GM19025 (cell line): ENCODE measurements at regions not wholly inside any gene's neighbourhood (a gene's known extent, or its start where the extent isn't known, plus 50 kb on each side); places are given as distances from the start of the nearest gene placed in this dataset.
"Not testable (repeated sequence)": the region's sequence is repeated elsewhere in the genome, so short reads cannot be mapped to it uniquely, and the experiment has no call there.

ENCODE experiments used
- ATAC-seq: cut with Tn5 transposase; IDR thresholded peaks from one replicate; pipeline ENCODE4 v1.9.1; 2021; ENCODE audit warnings: mild to moderate bottlenecking, low read depth, moderate library complexity; ENCODE audit not compliant: unreplicated experiment

GRCh38 chr12:86662464-86662863 is 406.3 kb upstream of the MGAT4C start:
- no peak for ATAC-seq

DNA sequence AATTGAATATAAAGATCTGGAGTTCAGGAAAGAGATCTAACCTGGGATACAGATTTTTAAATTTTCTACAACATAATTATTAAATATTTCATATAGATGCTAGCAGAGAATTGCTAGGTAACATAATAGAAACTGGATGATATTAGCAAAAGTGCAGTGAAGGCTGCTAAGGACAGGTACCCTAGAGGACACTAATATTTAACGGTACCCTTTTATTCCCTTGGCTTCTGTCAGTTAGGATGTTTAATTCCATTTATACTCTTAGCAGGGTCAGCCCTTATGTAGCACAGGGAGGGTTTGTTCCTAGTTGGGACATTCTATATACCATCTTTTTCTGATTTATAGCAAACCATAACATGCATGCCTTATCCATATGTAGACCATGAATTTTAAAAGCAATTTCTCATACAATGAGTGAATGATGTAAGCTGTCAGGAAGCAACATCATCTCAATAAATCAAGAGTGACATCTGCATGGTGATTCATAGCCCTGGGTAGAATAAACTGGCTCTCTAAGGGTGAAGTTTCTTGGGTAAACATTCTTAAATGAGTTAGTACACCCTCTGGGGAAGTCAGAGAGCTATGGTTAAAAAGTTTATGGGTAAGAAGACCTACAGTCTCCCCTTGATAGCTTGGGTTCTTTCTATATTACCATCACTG is 404.4 kb upstream of the MGAT4C start:
- no peak for ATAC-seq

DNA sequence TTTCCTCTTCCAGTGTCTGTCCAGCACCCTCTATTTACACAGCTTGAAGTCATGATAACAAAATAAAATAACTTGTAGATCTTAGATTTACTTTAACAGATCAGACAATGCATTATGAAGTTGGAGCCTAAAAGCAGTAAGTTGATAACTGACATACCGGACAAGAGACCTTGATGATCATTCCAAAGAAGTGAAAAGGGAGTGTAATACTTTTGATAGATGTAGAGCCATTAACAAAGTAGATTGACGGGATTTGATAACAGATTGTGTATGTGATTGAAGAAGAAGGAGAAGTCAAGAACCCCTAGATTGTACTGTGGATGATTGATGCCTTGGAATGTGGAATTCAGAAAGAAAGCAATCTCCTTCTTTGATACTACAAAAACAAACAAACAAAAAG is 403.8 kb upstream of the MGAT4C start:
- no peak for ATAC-seq

- ATAC-seq = no peak
Observed at GRCh38 chr12:86658303-86658702, 402.1 kb upstream of the MGAT4C start.

DNA sequence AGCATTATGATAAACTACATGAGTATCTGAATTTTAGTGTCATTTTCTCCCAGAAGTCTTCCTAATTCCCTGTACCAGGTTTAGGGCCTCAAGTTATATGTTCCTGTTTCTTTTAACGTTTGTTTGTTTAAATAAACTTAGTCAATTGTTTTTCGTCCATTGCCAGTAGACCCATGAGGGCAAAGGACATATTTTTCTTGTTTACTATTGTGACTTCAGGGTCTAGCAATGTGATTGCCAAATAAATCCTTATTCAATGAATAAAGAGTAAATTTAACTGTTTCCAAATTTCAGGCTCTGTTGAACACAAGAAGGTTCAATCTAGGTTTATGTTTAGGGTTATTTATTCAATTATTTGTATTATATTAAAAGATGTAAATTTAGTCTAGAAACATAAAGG is 391.6 kb upstream of the MGAT4C start:
- ATAC-seq = no peak

DNA sequence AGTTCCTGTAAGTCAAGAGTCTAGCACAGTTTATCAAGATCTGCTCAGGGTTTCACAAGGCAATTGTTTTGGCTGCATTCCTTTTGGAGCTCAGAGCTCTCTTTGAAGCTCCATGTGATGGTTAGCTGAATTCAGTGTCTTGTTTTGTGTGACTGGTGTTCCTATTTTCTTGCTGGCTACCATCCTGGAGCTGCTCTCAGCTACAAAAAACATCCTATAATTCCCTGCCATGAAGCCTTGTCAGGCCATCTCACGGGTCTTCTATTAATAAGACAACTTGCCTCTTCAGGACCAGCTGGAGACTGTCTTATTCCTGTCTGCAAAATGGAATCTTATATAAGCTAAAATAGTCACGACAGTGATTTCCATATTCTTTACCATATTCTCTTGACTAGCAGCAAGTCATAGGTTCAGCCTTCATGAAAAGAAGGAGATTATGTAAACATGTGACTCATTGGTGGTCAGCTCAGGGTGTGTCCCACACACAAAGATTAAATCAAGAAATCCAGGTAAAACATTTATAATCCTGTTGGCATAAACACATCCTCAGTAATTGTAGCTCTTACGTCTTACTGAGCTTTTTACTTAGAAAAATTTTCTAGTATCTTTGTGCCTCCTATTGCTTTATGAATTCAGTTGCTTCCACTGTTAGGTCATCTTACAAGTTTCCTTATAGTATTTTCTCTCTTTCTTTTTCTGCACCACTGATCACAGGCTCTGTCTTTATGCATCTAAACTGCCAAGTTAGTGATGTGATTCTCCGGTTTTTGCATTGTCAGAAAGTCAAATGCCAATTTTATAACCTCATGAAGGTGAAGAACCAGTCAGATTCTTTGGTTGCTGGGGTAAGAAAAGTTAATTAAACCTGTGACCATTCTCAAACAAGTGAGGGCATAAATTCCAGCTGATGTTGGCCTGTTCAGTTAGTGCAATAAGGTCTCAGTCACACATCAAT is 378.5 kb upstream of the MGAT4C start:
- no peak for ATAC-seq

DNA sequence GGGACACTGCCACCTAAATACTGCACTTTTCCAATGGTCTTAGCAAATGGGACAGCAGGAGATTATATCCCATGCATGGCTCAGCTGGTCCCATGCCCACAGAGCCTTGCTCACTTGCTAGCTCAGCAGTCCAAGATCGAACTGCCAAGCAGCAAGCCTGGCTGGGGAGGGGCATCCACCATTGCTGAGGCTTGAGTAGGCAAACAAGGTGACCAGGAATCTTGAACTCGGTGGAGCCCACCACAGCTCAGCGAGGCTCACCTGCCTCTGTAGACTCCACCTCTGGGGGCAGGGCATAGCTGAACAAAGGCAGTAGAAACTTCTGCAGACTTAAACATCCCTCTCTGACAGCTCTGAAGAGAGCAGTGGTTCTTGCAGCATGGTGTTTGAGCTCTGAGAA is 370.8 kb upstream of the MGAT4C start:
- no peak for ATAC-seq

DNA sequence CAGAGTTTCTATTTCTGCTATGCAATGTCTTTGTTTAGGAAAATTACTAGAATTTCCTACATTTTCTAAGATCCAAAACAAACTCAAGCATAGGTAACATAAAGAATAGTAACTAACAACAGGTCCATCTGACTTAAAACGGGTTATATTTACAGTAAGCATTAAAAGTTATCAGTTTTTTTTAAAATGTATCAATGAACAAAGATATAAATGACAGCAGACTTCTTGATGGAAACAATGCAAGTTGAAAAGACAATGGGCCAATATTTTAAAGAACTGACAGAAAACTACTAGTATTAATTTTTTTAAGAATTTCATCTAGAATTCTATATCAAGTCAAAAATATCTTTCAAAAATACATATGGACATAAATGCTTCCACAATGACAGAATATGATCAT is 367.1 kb upstream of the MGAT4C start:
- ATAC-seq = no peak

- no peak for ATAC-seq
Observed at GRCh38 chr12:86621957-86622356, 365.8 kb upstream of the MGAT4C start.

DNA sequence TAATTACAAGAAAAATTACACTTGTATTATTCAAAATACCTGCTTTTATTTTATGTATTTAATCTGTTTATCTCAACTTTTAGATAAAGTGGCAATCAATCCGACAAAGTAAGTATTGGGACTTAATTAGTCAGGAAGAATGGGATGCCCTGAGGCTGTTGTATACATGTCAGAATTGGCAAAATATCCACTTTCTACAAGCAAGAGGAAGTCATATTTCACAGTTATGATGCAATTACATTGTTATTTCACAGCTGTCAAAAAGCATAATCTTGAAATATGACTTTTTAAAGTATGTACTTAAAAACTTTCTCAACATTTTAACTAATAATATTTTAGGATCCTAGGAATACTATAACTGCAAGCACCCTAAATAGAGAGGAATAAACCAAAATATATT is 357.1 kb upstream of the MGAT4C start:
- no peak for ATAC-seq

- ATAC-seq = no peak
Observed at GRCh38 chr12:86608638-86609037, 352.4 kb upstream of the MGAT4C start.

DNA sequence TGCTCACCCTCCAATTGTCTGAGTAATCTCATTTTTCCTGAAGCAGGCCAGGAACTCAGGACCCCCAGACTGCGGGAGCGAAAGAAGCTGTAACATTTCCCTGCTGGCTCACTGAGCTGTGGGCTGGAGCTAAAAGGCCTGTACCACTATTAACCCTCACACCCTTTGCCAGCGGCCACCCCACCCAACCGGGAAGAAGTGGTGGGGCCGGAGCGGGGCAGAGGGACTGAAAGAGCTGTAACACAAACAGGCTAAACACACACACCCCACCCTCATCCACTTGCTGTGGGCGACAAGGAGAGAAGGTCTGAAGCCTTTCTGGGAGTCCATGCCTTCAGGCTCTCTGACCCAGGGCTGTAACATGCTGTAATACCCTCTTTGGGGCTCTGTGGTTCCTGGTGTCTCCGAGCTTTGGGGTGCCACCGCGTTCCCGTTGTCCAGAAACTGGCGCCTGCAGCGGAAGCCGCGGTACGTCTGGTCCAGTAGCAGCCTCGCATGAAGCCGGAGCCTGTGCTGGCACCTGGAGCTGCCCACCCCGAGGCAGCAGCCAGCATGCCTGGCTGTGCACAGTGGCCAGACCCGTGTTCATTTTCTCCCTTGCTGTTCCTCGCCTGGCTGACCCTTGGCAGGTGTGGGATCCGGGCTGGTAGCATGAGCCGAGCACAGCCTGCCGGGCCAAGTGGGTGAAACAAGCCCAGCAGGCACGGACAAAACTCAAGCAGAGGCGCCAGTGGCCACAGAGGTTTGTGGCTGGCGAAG is 345.5 kb upstream of the MGAT4C start:
- no peak for ATAC-seq

DNA sequence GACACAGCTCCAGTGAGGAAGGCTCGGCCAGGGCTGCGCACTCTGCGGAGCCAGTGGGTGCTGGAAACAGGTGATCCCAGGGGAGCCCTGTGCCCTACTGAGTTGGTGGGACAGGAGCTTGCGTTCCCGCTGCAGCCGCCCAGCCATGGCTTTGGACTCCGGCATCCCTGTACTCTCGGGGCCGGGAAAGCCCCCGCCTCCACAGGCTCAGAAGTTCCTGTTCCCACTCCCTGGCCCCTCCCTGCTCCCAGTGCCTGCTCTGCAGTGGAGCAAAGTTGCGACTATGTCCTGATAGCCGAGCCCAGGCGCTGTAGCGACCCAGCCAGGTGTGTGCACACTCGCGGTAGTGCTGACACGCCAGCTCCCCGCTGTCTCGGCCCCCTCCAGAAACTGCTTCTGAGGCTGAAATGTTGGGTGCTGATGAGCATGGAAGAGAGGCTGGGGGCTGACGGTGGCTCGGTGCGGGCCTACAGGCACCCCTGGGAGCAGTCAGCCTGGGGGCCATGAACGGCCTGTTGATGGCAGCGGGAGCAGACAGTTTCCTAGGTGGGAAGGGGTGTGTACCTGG is 344.6 kb upstream of the MGAT4C start:
- no peak for ATAC-seq

- ATAC-seq = no peak
Observed at GRCh38 chr12:86597431-86597830, 341.2 kb upstream of the MGAT4C start.

DNA sequence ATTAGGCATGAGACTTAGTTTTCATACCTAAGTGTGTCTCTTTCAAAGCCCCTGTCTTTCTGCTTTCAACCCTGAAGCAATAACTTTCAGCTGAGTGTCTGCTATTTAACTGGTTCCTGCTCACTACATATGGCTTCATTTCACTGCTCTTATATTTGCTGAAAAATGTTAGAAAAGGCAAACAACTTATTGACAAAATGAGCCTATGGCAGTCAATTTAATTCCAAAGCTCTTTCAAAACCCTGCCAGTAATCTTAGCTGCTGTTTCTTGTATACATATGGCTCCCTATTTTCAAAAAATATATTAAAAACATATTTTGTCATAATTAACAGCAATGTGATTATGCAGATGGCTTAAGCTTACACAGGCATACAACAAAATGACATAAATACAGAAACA is 334.1 kb upstream of the MGAT4C start:
- ATAC-seq = no peak

- no peak for ATAC-seq
Observed at GRCh38 chr12:86574143-86574542, 318.0 kb upstream of the MGAT4C start.

- no peak for ATAC-seq
Observed at GRCh38 chr12:86572455-86572854, 316.3 kb upstream of the MGAT4C start.

DNA sequence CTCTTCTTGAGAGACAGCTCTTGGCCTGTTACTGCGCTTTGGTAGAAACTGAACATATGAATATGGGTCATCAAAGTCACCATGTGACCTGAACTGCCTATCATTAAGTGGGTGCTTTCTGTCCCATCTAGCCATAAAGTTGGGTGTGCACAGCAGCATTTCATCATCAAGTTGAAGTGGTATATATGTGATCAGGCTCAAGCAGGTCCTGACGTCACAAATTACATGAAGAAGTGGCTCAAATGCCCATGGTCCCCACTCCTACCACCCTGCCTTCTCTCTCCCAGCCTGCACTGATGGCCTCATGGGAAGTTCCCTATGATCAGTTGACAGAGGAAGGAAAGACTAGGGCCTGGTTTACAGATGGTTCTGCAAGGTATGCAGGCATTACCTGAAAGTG is 308.8 kb upstream of the MGAT4C start:
- no peak for ATAC-seq

DNA sequence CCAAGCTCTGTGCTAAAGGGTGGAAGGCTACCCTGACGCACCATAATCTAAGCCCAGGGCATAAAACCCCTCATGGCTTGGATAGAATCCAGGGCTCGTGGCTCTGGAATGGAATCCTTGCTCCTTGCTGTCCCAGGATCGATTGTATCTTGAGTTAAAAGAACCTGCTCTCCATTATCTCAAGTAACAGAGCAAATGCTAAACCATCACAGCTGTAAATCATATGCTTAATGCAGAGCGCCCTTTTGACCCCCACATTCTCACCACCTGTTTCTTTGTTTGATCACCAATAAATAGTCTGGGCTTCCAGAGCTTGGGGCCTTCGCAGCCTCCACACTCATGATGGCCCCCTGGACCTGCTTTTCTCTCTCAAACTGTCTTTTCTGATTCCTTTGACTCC is 299.3 kb upstream of the MGAT4C start:
- not testable (repeated sequence) for ATAC-seq

DNA sequence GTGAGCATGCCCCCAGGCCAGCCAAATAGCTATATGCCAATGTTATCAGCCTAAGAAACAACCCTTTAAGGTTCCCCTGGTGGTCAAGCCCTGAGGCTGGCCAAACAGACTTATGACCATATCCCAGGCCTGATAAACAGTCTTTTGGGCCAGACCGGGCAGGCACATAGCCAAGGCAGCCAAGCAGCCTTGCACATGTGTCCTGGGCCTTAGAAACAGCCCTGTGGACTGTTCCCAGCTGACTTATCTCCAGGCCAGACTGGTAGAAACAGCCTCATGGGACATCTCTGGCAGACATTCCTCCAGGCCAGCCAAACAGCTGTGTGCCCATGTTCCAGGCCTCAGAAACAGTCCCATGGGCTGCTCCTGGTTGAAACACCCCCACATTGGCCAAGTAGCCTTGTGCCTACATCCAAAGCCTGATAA is 295.0 kb upstream of the MGAT4C start:
- no peak for ATAC-seq
